Immature natural killer cell (primary cell): ENCODE measurements at regions not wholly inside any gene's neighbourhood (a gene's known extent, or its start where the extent isn't known, plus 50 kb on each side); places are given as distances from the start of the nearest gene placed in this dataset.

Experiments used
- DNase-seq, 3 donors: peaks; one replicate each; pipeline ENCODE4 v3.0.0; 2022; ENCODE audit warnings: mixed read lengths in 1 of 3
- H3K27ac Mint-ChIP-seq, 6 donors: one replicate each; pipeline ENCODE4 v1.8.0; 2020; ENCODE audit warnings: mixed read lengths in 6 of 6, mild to moderate bottlenecking in 5 of 6, inconsistent platforms in 4 of 6, moderate library complexity in 3 of 6
- H3K27me3 Mint-ChIP-seq, 3 donors: one replicate each; pipeline ENCODE4 v1.8.0; 2020 to 2021; ENCODE audit warnings: low read depth in 3 of 3, mild to moderate bottlenecking in 3 of 3, mixed read lengths in 3 of 3, moderate library complexity in 3 of 3, inconsistent platforms in 1 of 3
- H3K36me3 Mint-ChIP-seq, 3 donors: one replicate each; pipeline ENCODE4 v1.8.0; 2020; ENCODE audit warnings: mixed read lengths in 3 of 3, inconsistent platforms in 2 of 3, mild to moderate bottlenecking in 2 of 3
- H3K4me1 Mint-ChIP-seq, 2 donors: one replicate each; pipeline ENCODE4 v1.8.0; 2020; ENCODE audit warnings: inconsistent platforms in 2 of 2, mild to moderate bottlenecking in 2 of 2, mixed read lengths in 2 of 2, moderate library complexity in 1 of 2
- H3K4me3 Mint-ChIP-seq, 5 donors: one replicate each; pipeline ENCODE4 v1.8.0; 2020; ENCODE audit warnings: mild to moderate bottlenecking in 5 of 5, mixed read lengths in 5 of 5, inconsistent platforms in 3 of 5, moderate library complexity in 3 of 5
- H3K9me3 Mint-ChIP-seq, 6 donors: one replicate each; pipeline ENCODE4 v1.8.0; 2020; ENCODE audit warnings: mild to moderate bottlenecking in 6 of 6, mixed read lengths in 6 of 6, inconsistent platforms in 4 of 6, moderate library complexity in 3 of 6

- H3K27me3 Mint-ChIP-seq: no peaks in the 10 kb centered on the region
- no peaks in the 10 kb centered on the region for H3K9me3 Mint-ChIP-seq
- H3K36me3 Mint-ChIP-seq: no peaks in the 10 kb centered on the region
- no peaks in the 10 kb centered on the region for H3K4me1 Mint-ChIP-seq
- DNase-seq: no peak
- no peak overlapping the region for H3K4me3 Mint-ChIP-seq
- no peak overlapping the region for H3K27ac Mint-ChIP-seq
These were observed 352.5 kb upstream of the CCDC196 start for GRCh38 chr14:66133666-66134065.

- DNase-seq: no peak
- Mint-ChIP-seq H3K27me3 (no peaks in the 10 kb centered on the region), H3K4me3 (no peak overlapping the region), H3K4me1 (no peaks in the 10 kb centered on the region), H3K9me3 (no peaks in the 10 kb centered on the region), H3K36me3 (no peaks in the 10 kb centered on the region), H3K27ac (no peak overlapping the region)
These were observed 350.3 kb upstream of the CCDC196 start for GRCh38 chr14:66135831-66136230.

DNA sequence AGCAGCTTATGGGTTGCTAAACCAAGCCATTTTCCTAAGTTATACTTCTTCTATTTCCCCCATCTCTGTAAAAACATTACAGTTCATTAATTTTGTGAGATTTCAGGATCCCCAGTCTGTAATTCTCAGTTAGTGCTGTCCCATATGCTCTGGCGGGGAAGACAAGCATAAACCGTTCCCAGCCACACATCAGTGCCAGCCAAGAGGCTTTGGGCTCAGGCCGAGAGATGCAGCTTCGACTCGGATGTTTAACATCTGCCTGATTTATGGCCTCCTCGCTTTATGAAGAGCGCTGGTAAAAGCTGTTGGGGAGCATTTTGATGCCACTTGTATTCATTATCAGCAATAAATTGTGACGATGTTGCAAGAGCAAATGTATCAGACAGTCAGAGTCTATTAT, 349.1 kb upstream of the CCDC196 start:
- Mint-ChIP-seq H3K4me1 (no peaks in the 10 kb centered on the region), H3K27me3 (no peaks in the 10 kb centered on the region), H3K9me3 (no peaks in the 10 kb centered on the region), H3K27ac (no peak overlapping the region), H3K36me3 (no peaks in the 10 kb centered on the region), H3K4me3 (no peak overlapping the region)
- no peak for DNase-seq

DNA sequence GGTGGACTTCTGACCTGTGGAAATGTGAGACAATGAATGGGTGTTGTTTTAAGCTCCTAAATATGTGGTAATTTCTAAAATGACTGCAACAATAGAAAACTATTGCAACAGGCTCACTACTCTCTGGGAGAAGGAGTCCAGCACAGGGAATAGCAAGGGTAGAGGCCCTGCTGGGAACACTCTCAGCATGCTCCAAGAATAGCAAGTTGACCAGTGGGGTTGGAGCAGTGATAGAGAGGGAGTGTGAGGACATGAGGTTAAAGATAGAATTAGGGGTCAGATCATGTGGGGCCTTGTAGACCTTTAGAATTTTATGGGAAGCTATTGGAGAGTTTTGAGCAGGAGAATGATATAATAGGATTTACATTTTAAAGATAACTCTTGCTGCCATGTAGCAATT, 346.7 kb upstream of the CCDC196 start:
- H3K4me1 Mint-ChIP-seq: no peaks in the 10 kb centered on the region
- H3K9me3 Mint-ChIP-seq: peaks cover 0 to 2% (median 0%) of the 10 kb centered on the region in 6 donors
- H3K4me3 Mint-ChIP-seq: no peak overlapping the region

DNA sequence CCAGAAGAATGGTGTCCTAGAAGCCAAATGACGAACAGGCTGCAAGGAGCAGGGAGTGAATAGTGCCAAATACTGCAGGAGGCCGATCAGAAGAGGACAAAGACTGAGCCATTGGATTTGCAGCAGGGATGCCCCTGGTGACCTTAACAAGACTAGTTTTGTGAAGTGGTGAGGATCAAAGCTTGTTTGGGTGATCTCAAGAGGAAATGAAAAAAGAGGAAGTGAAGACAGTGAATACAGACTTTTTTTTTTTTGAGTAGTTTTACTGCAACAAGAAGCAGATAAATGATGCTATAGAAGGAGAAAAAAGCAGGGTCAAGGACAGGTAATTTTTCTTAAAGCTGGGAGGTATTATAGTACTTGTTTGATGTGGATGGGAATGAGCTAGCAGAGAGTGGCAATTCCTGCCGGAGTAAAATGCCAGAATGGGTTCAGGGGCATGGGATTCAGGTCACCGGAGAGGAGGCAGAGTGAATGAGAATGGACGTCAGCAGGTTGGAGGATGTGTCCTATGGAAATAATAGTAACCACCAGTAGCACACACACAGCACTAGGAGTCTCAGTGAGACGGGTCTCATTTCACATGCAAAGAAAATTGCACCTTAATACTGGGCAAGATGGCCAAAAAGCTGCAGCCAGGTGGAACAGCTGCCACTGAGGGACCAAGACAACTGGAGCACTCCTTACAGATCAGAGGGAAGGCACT, 345.8 kb upstream of the CCDC196 start:
- no peak for DNase-seq
- Mint-ChIP-seq H3K4me1 (no peaks in the 10 kb centered on the region), H3K4me3 (no peak overlapping the region), H3K27ac (no peak overlapping the region), H3K9me3 (peaks cover 0 to 5% (median 0%) of the 10 kb centered on the region in 6 donors), H3K36me3 (no peaks in the 10 kb centered on the region), H3K27me3 (no peaks in the 10 kb centered on the region)

More for the DNA sequence above, 346.7 kb upstream of the CCDC196 start:
- no peak for DNase-seq
- Mint-ChIP-seq H3K27ac (no peak overlapping the region), H3K27me3 (no peaks in the 10 kb centered on the region), H3K36me3 (no peaks in the 10 kb centered on the region)

DNA sequence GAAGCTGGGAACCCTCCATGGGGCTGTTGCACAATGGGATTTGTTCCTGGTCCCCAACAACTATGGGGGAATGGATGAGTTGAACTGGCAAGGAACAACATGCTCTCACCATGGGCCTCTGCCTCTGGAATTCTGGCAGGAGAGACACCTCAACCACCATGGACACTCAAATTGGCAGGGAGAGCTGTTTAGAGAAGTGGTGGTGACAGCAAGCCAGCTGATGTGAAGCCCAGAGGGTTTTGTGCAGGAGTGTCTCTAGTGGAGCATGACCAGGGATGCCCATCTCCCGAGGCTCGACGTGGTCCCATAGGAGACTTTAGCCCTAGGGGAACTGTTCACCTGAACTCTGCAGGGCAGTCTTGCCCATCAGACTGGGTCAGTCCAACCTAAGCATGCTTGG, 345.2 kb upstream of the CCDC196 start:
- Mint-ChIP-seq H3K9me3 (peaks cover 0 to 5% (median 0%) of the 10 kb centered on the region in 6 donors), H3K27me3 (peaks cover 0 to under 1% (median 0%) of the 10 kb centered on the region in 3 donors), H3K4me1 (no peaks in the 10 kb centered on the region), H3K4me3 (no peak overlapping the region), H3K36me3 (no peaks in the 10 kb centered on the region), H3K27ac (no peak overlapping the region)
- DNase-seq: no peak

- Mint-ChIP-seq H3K4me3 (no peak overlapping the region), H3K4me1 (no peaks in the 10 kb centered on the region), H3K9me3 (peaks cover 0 to 5% (median 0%) of the 10 kb centered on the region in 6 donors), H3K27ac (no peak overlapping the region), H3K27me3 (peaks cover 0 to 8% (median 1%) of the 10 kb centered on the region in 3 donors), H3K36me3 (no peaks in the 10 kb centered on the region)
- no peak for DNase-seq
These were observed 344.4 kb upstream of the CCDC196 start for GRCh38 chr14:66141733-66142132.

- Mint-ChIP-seq H3K27me3 (peaks cover 0 to 17% (median 1%) of the 10 kb centered on the region in 3 donors), H3K9me3 (peaks cover 0 to 5% (median 0%) of the 10 kb centered on the region in 6 donors), H3K4me3 (no peak overlapping the region), H3K4me1 (no peaks in the 10 kb centered on the region), H3K36me3 (no peaks in the 10 kb centered on the region), H3K27ac (no peak overlapping the region)
- no peak for DNase-seq
These were observed 342.6 kb upstream of the CCDC196 start for GRCh38 chr14:66143387-66144112.

DNA sequence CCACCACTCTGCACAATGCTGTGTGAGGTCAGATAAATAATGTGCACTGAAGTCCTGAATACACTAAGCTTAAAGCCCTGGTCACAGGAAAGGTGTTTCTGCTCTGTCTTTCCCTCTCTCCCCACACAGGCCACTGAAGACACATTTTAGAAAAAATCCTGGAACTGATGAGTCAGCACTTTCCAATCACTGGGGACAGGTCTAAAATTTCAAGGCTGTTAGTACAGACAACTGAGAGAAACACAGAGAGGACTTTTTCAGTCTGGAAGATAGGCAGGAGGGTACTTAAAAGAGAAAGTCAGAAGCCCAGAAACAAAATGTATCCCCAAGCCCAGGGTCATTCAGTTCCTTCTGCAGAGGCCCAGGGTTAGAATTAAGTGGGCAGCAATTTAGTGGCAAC, 333.9 kb upstream of the CCDC196 start:
- peaks cover 2 to 7% (median 2%) of the 10 kb centered on the region in 3 donors for H3K27me3 Mint-ChIP-seq
- peaks cover 0 to 4% (median 0%) of the 10 kb centered on the region in 6 donors for H3K9me3 Mint-ChIP-seq
- no peaks in the 10 kb centered on the region for H3K4me1 Mint-ChIP-seq
- H3K27ac Mint-ChIP-seq: no peak overlapping the region
- no peak overlapping the region for H3K4me3 Mint-ChIP-seq
- H3K36me3 Mint-ChIP-seq: no peaks in the 10 kb centered on the region
- no peak for DNase-seq

- no peak for DNase-seq
- Mint-ChIP-seq H3K9me3 (peaks cover 0 to 4% (median 0%) of the 10 kb centered on the region in 6 donors), H3K4me3 (no peak overlapping the region), H3K36me3 (no peaks in the 10 kb centered on the region), H3K4me1 (no peaks in the 10 kb centered on the region), H3K27me3 (peaks cover 2 to 6% (median 2%) of the 10 kb centered on the region in 3 donors), H3K27ac (no peak overlapping the region)
These were observed 333.4 kb upstream of the CCDC196 start for GRCh38 chr14:66152747-66153146.

GRCh38 chr14:66163023-66163422, 323.1 kb upstream of the CCDC196 start:
- Mint-ChIP-seq H3K9me3 (peaks cover 0 to 3% (median 0%) of the 10 kb centered on the region in 6 donors), H3K4me3 (no peak overlapping the region), H3K27me3 (peaks cover 0 to 15% (median 2%) of the 10 kb centered on the region in 3 donors), H3K4me1 (peaks cover 0 to 1% of the 10 kb centered on the region in 2 donors), H3K27ac (no peak overlapping the region), H3K36me3 (no peaks in the 10 kb centered on the region)
- no peak for DNase-seq

DNA sequence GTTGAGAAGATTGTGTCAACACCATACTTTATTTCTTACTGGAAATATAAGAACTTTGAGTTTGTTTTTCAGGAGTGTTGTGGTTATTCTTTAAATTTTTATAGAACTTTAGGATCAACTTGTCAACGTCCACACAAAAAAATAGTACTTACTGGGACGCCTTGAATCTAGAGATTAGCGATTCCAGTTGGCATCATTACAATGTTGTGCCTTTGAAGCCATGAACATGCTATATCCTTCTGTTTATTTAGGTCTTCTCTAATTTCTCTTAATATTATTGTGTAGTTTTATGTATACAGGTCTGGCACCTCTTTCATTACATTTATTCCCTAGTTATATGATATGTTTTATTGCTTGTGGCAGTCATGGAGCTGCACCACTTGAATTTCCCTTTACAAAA, 320.8 kb upstream of the CCDC196 start:
- Mint-ChIP-seq H3K4me3 (no peak overlapping the region), H3K36me3 (no peaks in the 10 kb centered on the region), H3K27ac (no peak overlapping the region), H3K27me3 (peaks cover 0 to 17% (median 2%) of the 10 kb centered on the region in 3 donors), H3K9me3 (peaks cover 0 to 3% (median 0%) of the 10 kb centered on the region in 6 donors), H3K4me1 (peaks cover 0 to 1% of the 10 kb centered on the region in 2 donors)
- DNase-seq: no peak

DNA sequence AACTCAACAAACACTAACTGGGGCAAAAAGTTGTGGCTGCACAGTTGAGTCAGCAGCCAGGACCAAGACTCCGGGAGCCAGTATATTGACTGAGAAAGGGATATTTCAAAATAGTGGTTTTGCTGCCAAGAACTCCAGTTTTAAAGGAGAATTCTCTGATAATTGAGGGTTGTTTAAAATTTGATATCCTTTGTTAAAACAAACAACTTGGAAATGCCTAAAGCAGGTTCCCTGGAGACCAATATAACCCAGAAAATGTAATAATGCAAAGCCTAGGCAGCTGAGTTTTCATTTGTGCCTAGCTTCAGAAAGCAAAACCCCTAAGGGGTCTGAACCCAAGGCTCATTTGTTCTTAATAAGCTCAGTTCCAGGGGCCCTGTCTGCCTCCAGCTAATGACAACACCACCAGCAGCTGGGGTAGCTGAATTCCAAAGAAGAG, 311.7 kb upstream of the CCDC196 start:
- Mint-ChIP-seq H3K27me3 (peaks cover 0 to 8% (median 4%) of the 10 kb centered on the region in 3 donors), H3K4me3 (no peak overlapping the region), H3K36me3 (no peaks in the 10 kb centered on the region), H3K9me3 (peaks cover 0 to 4% (median 0%) of the 10 kb centered on the region in 6 donors), H3K27ac (no peak overlapping the region), H3K4me1 (no peaks in the 10 kb centered on the region)
- no peak for DNase-seq

- no peaks in the 10 kb centered on the region for H3K36me3 Mint-ChIP-seq
- peaks cover 0 to 2% (median 0%) of the 10 kb centered on the region in 6 donors for H3K9me3 Mint-ChIP-seq
- DNase-seq: no peak
- no peak overlapping the region for H3K27ac Mint-ChIP-seq
- no peaks in the 10 kb centered on the region for H3K4me1 Mint-ChIP-seq
- H3K27me3 Mint-ChIP-seq: peaks cover 0 to 7% (median 2%) of the 10 kb centered on the region in 3 donors
- H3K4me3 Mint-ChIP-seq: no peak overlapping the region
These were observed 308.2 kb upstream of the CCDC196 start for GRCh38 chr14:66177935-66178334.
